OCI-M2 (cell line): ENCODE measurements at regions not wholly inside any gene's neighbourhood (a gene's known extent, or its start where the extent isn't known, plus 50 kb on each side); places are given as distances from the start of the nearest gene placed in this dataset.

Experiments
- DNase-seq: peaks from one replicate; lab custom pipeline; 2025; ENCODE audit not compliant: unreplicated experiment; lab: John Stamatoyannopoulos, UW

DNA sequence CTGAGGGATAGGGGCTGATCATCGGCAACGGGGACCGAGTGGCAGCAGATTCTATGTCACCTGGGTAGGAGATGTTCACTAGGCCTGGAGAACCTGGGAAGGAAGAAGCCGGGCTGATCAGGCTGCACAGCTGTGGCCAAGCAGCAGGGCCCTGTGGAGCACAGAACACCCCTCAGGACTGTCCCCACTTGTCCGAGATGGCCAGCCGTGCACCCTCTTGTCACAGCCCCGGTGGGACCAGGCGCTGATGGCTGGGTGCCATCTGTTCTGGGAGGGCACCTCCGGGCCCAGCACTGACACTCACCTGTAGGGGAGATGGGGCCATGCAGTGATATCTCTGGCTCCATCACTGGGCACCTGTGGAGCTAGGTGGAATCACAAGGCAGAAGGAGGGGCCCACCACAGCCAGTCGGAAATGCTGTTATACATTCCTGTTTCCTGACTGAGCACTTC, 217.9 kb upstream of the RAB6C start:
- no peak for DNase-seq

GRCh38 chr2:129762386-129763189, 216.9 kb upstream of the RAB6C start:
- no peak for DNase-seq

DNA sequence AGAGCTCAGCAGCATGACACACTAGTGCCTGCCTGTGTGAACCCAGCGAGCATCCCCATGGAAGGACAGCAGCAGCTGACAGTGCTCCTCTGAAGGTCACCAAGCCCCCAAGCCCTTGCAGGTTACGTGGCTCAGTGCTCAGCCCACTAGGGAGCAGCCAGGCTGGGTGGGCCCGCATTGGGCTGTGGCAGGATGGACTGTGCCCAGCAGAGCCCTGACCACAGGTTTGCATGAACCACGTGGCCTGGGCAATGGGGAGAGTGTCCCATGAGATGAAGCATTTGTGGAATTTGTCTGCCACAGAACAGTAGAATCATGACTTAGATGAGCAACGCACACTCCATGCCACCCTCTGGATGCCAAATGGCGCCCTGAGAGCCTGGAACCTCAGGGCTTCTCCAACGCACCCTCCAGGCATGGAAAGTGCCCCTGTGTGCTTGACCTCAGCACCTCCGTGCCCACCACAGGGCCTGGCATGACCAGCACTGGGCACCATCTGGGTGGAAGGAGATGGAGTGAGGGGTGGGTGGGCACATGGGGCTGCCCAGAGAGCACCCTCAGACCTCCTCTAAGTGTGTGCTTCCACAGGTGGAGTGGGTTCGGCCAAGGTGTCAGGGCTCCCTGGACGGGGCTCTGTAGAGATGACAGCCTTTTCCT, 216.1 kb upstream of the RAB6C start:
- no peak for DNase-seq

GRCh38 chr2:129763966-129764365, 215.5 kb upstream of the RAB6C start:
- DNase-seq: no peak

- no peak for DNase-seq
Observed at GRCh38 chr2:129764376-129765325, 214.8 kb upstream of the RAB6C start.

DNA sequence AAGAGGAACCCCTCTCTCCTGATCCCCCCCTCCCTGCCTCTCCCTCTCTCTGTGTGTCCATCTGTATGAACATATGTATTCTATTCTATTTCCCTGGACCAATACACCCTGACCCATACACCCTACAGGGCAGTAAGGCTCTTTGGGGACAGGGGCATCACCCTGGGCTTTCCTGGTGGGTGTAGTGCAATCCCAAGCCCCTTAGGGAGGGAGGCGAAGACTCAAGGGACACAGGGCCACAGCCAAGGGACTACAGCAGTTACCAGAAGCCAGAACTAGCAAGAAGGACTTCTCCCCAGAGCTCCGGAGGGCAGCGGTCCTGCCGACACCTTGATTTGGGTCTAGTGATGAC, 214.2 kb upstream of the RAB6C start:
- no peak for DNase-seq

GRCh38 chr2:129765678-129766351, 213.7 kb upstream of the RAB6C start:
- DNase-seq: no peak

- DNase-seq: no peak
Observed at GRCh38 chr2:129766374-129766993, 213.0 kb upstream of the RAB6C start.

- no peak for DNase-seq
Observed at GRCh38 chr2:129767346-129768035, 212.0 kb upstream of the RAB6C start.

- no peak for DNase-seq
Observed at GRCh38 chr2:129768036-129768386, 211.5 kb upstream of the RAB6C start.

DNA sequence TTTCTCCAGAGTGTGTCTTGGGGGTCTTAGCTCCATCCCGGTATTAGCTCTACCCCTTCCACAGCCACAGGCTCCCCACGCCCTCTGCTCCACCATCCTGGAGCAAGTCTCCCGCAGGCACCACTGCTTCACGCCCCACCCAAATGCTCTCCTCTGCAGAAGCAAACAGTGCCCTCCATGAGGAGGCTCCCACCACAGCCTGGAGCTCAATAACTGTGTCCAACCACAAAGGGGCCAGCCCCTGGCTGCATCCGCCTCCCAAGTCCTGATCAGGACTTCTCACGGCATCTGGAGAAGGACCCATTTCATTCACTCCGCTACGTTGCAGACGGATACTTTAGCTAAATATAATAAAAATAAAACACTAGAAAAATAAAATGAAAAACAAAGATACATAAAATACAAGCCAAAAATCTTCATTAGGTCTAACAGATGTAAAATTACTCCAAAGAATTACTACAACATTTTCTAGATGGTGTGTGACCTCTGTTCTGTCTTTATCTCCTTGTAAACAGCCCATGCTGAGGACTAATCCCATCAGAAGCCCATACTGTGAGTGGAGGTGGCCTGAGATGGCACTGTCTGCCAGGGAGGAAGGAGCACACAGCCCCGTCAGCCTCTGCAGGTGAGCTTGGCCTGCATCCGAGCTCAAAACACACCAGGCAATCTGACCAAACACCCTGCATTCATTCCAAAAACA, 210.8 kb upstream of the RAB6C start:
- no peak for DNase-seq

DNA sequence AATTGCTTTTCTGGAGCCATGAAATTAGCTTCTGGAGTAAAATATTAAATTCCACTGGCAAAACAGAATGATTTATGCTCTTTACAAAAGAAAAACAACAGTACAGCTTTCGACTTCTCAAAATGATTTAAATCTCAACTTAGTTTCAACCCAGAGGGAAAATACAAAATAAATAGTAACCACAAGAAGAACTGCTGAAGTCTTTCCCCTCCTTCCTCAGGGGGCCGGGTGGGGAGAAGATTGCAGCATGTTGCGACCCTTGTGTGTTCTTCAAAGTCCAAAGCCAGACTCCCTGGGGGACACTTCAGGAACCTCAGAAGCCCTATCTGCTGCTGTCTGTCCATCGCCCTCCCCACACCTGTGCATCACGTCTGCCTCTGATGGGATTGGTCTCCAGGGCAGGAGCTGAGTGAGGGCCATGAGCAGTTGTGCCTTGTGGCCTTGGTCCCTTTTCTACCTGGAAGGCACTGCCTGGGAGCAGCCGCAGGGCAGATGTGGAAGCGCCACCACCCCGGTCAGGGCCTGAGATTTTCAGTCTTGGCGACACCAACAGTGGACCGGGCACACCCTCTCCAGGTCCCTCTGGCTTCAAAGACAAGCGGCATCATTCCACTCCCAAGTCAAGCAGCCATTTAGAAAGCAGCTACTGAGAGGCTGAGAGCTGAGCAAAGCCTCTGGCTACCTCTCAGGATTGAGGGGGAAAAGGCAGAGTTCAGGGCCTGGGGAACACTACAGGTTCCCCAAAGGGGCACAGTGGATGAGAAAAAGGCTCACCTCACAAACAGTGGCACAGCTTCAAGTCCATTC, 210.1 kb upstream of the RAB6C start:
- DNase-seq: no peak

DNA sequence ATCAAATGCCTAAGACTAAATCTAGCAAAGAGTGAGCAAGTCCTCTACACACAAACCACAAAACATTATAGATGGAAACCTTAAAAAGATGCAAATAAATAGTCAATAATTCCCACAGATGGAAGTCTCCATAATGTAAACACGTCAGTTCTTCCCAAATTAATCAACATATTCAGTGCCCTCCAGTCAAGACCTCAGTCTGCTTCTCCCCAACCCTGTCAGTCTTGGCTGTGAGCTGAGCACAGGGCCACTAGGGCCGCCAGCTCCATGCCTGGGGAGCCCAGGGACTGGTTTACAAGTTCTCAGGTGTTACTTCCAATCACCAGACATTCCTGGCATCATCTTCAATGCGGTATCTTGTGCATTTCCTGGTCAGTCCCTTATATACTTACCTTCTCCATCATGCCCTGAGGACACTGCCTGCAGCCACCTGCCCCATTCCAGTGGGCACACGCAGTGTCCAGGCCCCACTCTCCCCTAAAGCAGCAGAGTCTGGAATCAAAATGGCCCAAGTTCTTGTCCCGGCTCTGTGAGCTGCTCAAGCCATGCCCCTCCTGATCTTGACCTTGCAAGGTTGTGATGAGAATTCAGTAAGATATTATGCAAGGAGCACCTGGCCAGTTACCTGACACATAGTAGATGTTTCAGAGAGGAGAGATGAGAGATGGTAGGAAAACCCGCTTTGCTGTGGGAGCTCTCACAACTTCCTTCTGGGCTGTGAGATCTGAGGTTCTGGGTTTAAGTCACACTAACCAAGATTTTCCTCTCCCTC, 207.9 kb upstream of the RAB6C start:
- DNase-seq: no peak

DNA sequence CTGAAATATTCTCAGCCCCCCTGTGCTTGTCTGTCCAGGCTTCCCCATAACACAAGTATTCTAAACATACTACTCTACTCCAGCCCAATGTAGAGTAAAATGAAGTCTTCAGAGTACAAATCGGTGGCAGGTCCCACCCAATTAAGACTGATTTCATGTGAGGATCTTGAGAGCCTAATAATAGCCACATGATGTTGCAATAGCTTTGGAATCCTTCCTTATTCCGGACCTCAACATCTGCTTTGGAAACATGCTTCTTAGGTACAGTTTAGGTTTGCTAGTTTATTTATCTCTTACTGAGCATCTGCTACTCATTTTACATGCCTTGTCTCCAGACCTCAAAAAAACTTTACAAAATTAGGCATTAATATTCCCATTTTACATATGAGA, 207.3 kb upstream of the RAB6C start:
- DNase-seq: no peak

DNA sequence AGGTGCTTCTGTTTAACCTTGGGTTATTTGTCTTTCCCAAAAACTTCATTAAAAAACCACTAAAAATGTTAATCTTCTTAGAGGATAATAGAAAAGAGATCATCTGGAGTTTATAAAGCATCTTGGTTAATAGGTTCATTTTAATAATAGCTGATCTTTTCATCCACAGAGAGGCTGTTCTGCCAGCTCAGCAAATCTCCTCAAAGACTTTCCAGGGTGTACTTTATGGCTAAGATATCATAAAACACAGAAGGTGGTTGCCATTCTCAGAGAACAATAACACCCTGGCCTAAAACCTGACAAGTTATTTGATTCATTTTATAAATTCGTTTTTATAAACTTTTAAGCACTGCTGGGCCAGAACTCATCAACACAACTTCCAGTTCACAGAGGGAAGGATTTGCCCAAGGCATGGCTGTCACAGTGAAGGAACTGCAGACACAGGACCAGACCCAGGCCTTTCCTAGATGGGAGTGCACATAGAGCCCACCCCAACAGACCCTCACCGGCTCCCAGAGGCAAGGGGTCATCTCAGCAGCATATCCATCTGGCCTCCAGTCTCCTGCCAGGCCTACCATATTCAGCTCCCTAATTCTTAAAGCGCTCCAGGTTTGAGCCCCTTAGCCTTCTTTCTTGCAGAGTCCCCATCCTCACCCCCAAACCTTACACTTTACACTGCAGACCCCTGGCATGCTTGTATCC, 203.4 kb upstream of the RAB6C start:
- DNase-seq: no peak

- DNase-seq: no peak
Observed at GRCh38 chr2:129777146-129777545, 202.3 kb upstream of the RAB6C start.
